Esophagus squamous epithelium (tissue), 5 donors: ENCODE measurements at regions not wholly inside any gene's neighbourhood (a gene's known extent, or its start where the extent isn't known, plus 50 kb on each side); places are given as distances from the start of the nearest gene placed in this dataset.

Experiments used
- DNase-seq: peaks from one replicate; lab custom pipeline; 2025; lab: John Stamatoyannopoulos, UW
- H3K27ac ChIP-seq, 4 donors: fragments of 200-600 bp; sonication (generic); one replicate each; pipeline ENCODE4 v1.5.1; 2016 to 2019; ENCODE audit warnings: mild to moderate bottlenecking in 1 of 4
- H3K27me3 ChIP-seq, 4 donors: fragments of 200-600 bp; sonication (generic); 1 replicate in 3 of 4; 2 replicates in 1 of 4; pipeline versions ENCODE4 v1.5.1 to v1.6.0; 2017 to 2021; ENCODE audit warnings: antibody characterized with exemption in 1 of 4
- H3K36me3 ChIP-seq, 3 donors: fragments of 200-600 bp; sonication (generic); one replicate each; pipeline ENCODE4 v1.5.1; 2016 to 2019
- H3K4me1 ChIP-seq, 3 donors: fragments of 200-600 bp; sonication (generic); one replicate each; pipeline ENCODE4 v1.5.1; 2017 to 2019
- H3K4me3 ChIP-seq, 4 donors: fragments of 200-600 bp; sonication (generic); 1 replicate in 3 of 4; 2 replicates in 1 of 4; pipeline ENCODE4 v1.5.1; 2016 to 2019; ENCODE audit warnings: mild to moderate bottlenecking in 2 of 4, moderate library complexity in 1 of 4
- H3K9me3 ChIP-seq, 3 donors: fragments of 200-600 bp; sonication (generic); one replicate each; pipeline ENCODE4 v1.5.1; 2016 to 2019
- CTCF ChIP-seq, 6 experiments: fragments of 450-650 bp in 4 of 6; fragments of 200-600 bp in 2 of 6; sonication (generic) in 2 of 6; IDR thresholded peaks; one replicate each; pipeline ENCODE4 v1.5.1; 2016 to 2019; ENCODE audit warnings: antibody characterized with exemption in 6 of 6, mild to moderate bottlenecking in 4 of 6, moderate library complexity in 4 of 6
- POLR2A ChIP-seq, 4 donors: fragments of 450-650 bp; IDR thresholded peaks; one replicate each; pipeline ENCODE4 v1.6.1; 2017; ENCODE audit warnings: antibody characterized with exemption in 4 of 4, mild to moderate bottlenecking in 4 of 4, moderate library complexity in 3 of 4
- WGBS, 2 donors: methylation state at CpG; one replicate each; pipeline ENCODE4 v1.1.5; 2018; 5-methylcytosine and 5-hydroxymethylcytosine counted together
- intact Hi-C: fragments of 100-400 bp; cut with DNase I; formaldehyde crosslinking; loops from one replicate; pipeline ENCODE4 v1.15.0; 2022
- donor health status: DM: yes; HTN: yes; CAD: no.

GRCh38 chr2:48148841-48149430 lies 165.5 kb upstream of the FOXN2 start:
- Histone ChIP-seq H3K27ac (no peak overlapping the region), H3K36me3 (no peaks in the 10 kb centered on the region), H3K4me3 (no peak overlapping the region), H3K27me3 (no peaks in the 10 kb centered on the region), H3K9me3 (no peaks in the 10 kb centered on the region), H3K4me1 (no peaks in the 10 kb centered on the region)
- no peak for DNase-seq
- TF ChIP-seq CTCF (IDR thresholded peaks at IDR 0.05): no peak
- no peak for TF ChIP-seq POLR2A (IDR thresholded peaks at IDR 0.05)
- WGBS, 2 donors: 60 to 75% methylated on average over 2 of the region's 2 CpGs
- intact Hi-C loops: no loop called here

- H3K4me3 ChIP-seq: no peak overlapping the region
- no peaks in the 10 kb centered on the region for H3K36me3 ChIP-seq
- H3K27me3 ChIP-seq: no peaks in the 10 kb centered on the region
- no peaks in the 10 kb centered on the region for H3K4me1 ChIP-seq
- no peak for TF ChIP-seq POLR2A (IDR thresholded peaks at IDR 0.05)
- TF ChIP-seq CTCF (IDR thresholded peaks at IDR 0.05): no peak
- no peak for DNase-seq
- intact Hi-C loops: no loop called here
- peaks cover 0 to 4% (median 4%) of the 10 kb centered on the region in 3 donors for H3K9me3 ChIP-seq
- H3K27ac ChIP-seq: no peak overlapping the region
These were observed 157.3 kb upstream of the FOXN2 start for GRCh38 chr2:48157150-48157549.

- no peak for DNase-seq
- intact Hi-C loops: no loop called here
- Histone ChIP-seq H3K9me3 (peaks cover 0 to 4% (median under 1%) of the 10 kb centered on the region in 3 donors), H3K4me1 (no peaks in the 10 kb centered on the region), H3K27me3 (no peaks in the 10 kb centered on the region), H3K27ac (no peak overlapping the region), H3K36me3 (no peaks in the 10 kb centered on the region), H3K4me3 (no peak overlapping the region)
- TF ChIP-seq POLR2A (IDR thresholded peaks at IDR 0.05) (no peak), CTCF (IDR thresholded peaks at IDR 0.05) (no peak)
- 20 to 38% methylated on average over 2 of the region's 2 CpGs for WGBS, 2 donors
These were observed 152.9 kb upstream of the FOXN2 start for GRCh38 chr2:48161628-48162027.

GRCh38 chr2:48162742-48163141 lies 151.7 kb upstream of the FOXN2 start:
- Histone ChIP-seq H3K4me1 (no peaks in the 10 kb centered on the region), H3K36me3 (no peaks in the 10 kb centered on the region), H3K9me3 (no peaks in the 10 kb centered on the region), H3K27ac (no peak overlapping the region), H3K4me3 (no peak overlapping the region), H3K27me3 (no peaks in the 10 kb centered on the region)
- TF ChIP-seq CTCF (IDR thresholded peaks at IDR 0.05) (no peak), POLR2A (IDR thresholded peaks at IDR 0.05) (no peak)
- intact Hi-C loops: no loop called here
- DNase-seq: no peak

GRCh38 chr2:48165070-48165753 lies 149.3 kb upstream of the FOXN2 start:
- Histone ChIP-seq H3K4me1 (no peaks in the 10 kb centered on the region), H3K36me3 (no peaks in the 10 kb centered on the region), H3K9me3 (no peaks in the 10 kb centered on the region), H3K4me3 (no peak overlapping the region), H3K27me3 (no peaks in the 10 kb centered on the region), H3K27ac (no peak overlapping the region)
- DNase-seq: no peak
- 74 to 76% methylated on average over 3 of the region's 3 CpGs for WGBS, 2 donors
- intact Hi-C loops: no loop called here
- TF ChIP-seq CTCF (IDR thresholded peaks at IDR 0.05) (no peak), POLR2A (IDR thresholded peaks at IDR 0.05) (no peak)
